H1 (cell line): ENCODE measurements at regions not wholly inside any gene's neighbourhood (a gene's known extent, or its start where the extent isn't known, plus 50 kb on each side); places are given as distances from the start of the nearest gene placed in this dataset.

ENCODE experiments used
- CTCF ChIA-PET: fragments of 300-600 bp; sonication (Branson Sonifier 250); formaldehyde crosslinking; loops from one replicate; lab custom pipeline; 2021; ENCODE audit not compliant: partially characterized antibody; lab: Charles Lee
- POLR2A ChIA-PET: fragments of 300-600 bp; sonication (Branson Sonifier 250); formaldehyde crosslinking; loops from one replicate; lab custom pipeline; 2021; ENCODE audit warnings: inconsistent platforms; ENCODE audit not compliant: partially characterized antibody; lab: Charles Lee
- DNase-seq, 2 experiments: peaks; one replicate each; pipeline versions ENCODE4 v3.0.0 to v3.0.0-alpha.2; 2010 to 2022; ENCODE audit warnings: low spot score in 2 of 2, low read depth in 1 of 2, mixed read lengths in 1 of 2
- FAIRE-seq: peaks from 2 replicates; lab custom pipeline; 2011; peaks lifted over from hg19 to GRCh38; lab: Jason Lieb, UNC
- H2AFZ ChIP-seq: 2 replicates; pipeline ENCODE4 v1.8.1; 2012; ENCODE audit warnings: low read length, inconsistent platforms
- H2AK5ac ChIP-seq: 2 replicates; pipeline ENCODE4 v1.6.1; 2013; ENCODE audit warnings: low read depth, low read length
- H2BK120ac ChIP-seq: replicated peaks from 2 replicates; pipeline ENCODE3; 2013; ENCODE audit warnings: low read depth, low read length, inconsistent platforms
- H2BK12ac ChIP-seq: 2 replicates; pipeline ENCODE4 v1.6.1; 2013; ENCODE audit warnings: low read depth, low read length
- H2BK15ac ChIP-seq: 2 replicates; pipeline ENCODE4 v1.6.1; 2013; ENCODE audit warnings: low read length
- H2BK20ac ChIP-seq: 2 replicates; pipeline ENCODE4 v1.6.1; 2013; ENCODE audit warnings: low read length
- H2BK5ac ChIP-seq: 2 replicates; pipeline ENCODE4 v1.6.1; 2013; ENCODE audit warnings: low read depth, low read length
- H3K14ac ChIP-seq: 2 replicates; pipeline ENCODE4 v1.6.1; 2013; ENCODE audit warnings: inconsistent platforms; ENCODE audit not compliant: insufficient read length
- H3K18ac ChIP-seq: 2 replicates; pipeline ENCODE4 v1.6.1; 2013; ENCODE audit warnings: low read length; ENCODE audit errors: extremely low read depth
- H3K23ac ChIP-seq: 2 replicates; pipeline ENCODE4 v1.6.1; 2013; ENCODE audit warnings: inconsistent platforms; ENCODE audit not compliant: insufficient read length
- H3K23me2 ChIP-seq: 2 replicates; pipeline ENCODE4 v1.6.1; 2013; ENCODE audit warnings: low read depth, low read length
- H3K27ac ChIP-seq: 2 replicates; pipeline ENCODE4 v1.6.1; 2011; ENCODE audit warnings: low read depth, low read length, inconsistent platforms
- H3K27me3 ChIP-seq, 4 experiments: replicated peaks in 1 of 4; 1 replicate in 1 of 4; 2 replicates in 3 of 4; pipeline versions ENCODE4 v1.6.1 to v1.8.1; 2011 to 2013; ENCODE audit warnings: low read length in 3 of 4, mild to moderate bottlenecking in 3 of 4, inconsistent platforms in 2 of 4, mixed read lengths in 2 of 4, moderate library complexity in 1 of 4; ENCODE audit not compliant: control insufficient read depth in 3 of 4, insufficient read depth in 3 of 4; ENCODE audit errors: extremely low read depth in 1 of 4
- H3K36me3 ChIP-seq, 4 experiments: 2 replicates each; pipeline versions ENCODE4 v1.6.1 to v1.8.1; 2011 to 2013; ENCODE audit warnings: mild to moderate bottlenecking in 4 of 4, low read length in 3 of 4, moderate library complexity in 2 of 4, control low read depth in 1 of 4, inconsistent platforms in 1 of 4; ENCODE audit not compliant: insufficient read depth in 4 of 4, control insufficient read depth in 2 of 4
- H3K4ac ChIP-seq: replicated peaks from 2 replicates; pipeline ENCODE3; 2013; ENCODE audit warnings: low read length, low read depth, mixed read lengths, inconsistent platforms; ENCODE audit not compliant: insufficient read length
- H3K4me1 ChIP-seq, 4 experiments: replicated peaks in 1 of 4; 1 replicate in 1 of 4; 2 replicates in 3 of 4; pipeline versions ENCODE4 v1.6.1 to v1.8.1; 2011 to 2013; ENCODE audit warnings: low read length in 3 of 4, inconsistent platforms in 2 of 4, mixed read lengths in 1 of 4; ENCODE audit not compliant: insufficient read depth in 4 of 4, control insufficient read depth in 3 of 4
- H3K4me2 ChIP-seq, 2 experiments: 2 replicates each; pipeline versions ENCODE4 v1.6.1 to v1.8.1; 2011 to 2013; ENCODE audit warnings: low read depth in 2 of 2, low read length in 2 of 2, control low read depth in 1 of 2, inconsistent platforms in 1 of 2, mild to moderate bottlenecking in 1 of 2; ENCODE audit not compliant: insufficient read depth in 1 of 2
- H3K4me3 ChIP-seq, 4 experiments: fragments of 200-600, 300-600 bp in 1 of 4; sonication (generic), shearing (Covaris generic), sonication (Bioruptor Twin) in 1 of 4; 2 replicates each; pipeline versions ENCODE4 v1.5.1 to v1.8.1; 2011 to 2016; ENCODE audit warnings: low read length in 4 of 4, low read depth in 3 of 4, control low read depth in 2 of 4, inconsistent platforms in 2 of 4, mild to moderate bottlenecking in 2 of 4, mixed read lengths in 1 of 4, moderate library complexity in 1 of 4; ENCODE audit not compliant: insufficient read depth in 2 of 4; ENCODE audit errors: extremely low read depth in 1 of 4
- H3K56ac ChIP-seq: replicated peaks from 2 replicates; pipeline ENCODE3; 2013; ENCODE audit warnings: low read depth, mild to moderate bottlenecking, mixed read lengths, low read length, inconsistent platforms; ENCODE audit not compliant: insufficient read length
- H3K79me1 ChIP-seq: 2 replicates; pipeline ENCODE4 v1.6.1; 2013; ENCODE audit warnings: low read depth, low read length, control low read depth
- H3K79me2 ChIP-seq, 2 experiments: 2 replicates each; pipeline versions ENCODE4 v1.6.1 to v1.8.1; 2012 to 2013; ENCODE audit warnings: low read length in 2 of 2, mild to moderate bottlenecking in 2 of 2, inconsistent platforms in 1 of 2; ENCODE audit not compliant: insufficient read depth in 2 of 2, control insufficient read depth in 1 of 2
- H3K9ac ChIP-seq, 4 experiments: replicated peaks in 1 of 4; 1 replicate in 1 of 4; 2 replicates in 3 of 4; pipeline versions ENCODE4 v1.6.1 to v1.8.1; 2011 to 2013; ENCODE audit warnings: low read depth in 3 of 4, low read length in 3 of 4, control low read depth in 2 of 4, mild to moderate bottlenecking in 2 of 4, moderate library complexity in 2 of 4, inconsistent platforms in 1 of 4; ENCODE audit errors: extremely low read depth in 1 of 4
- H3K9me3 ChIP-seq, 2 experiments: 2 replicates each; pipeline versions ENCODE4 v1.6.1 to v1.8.1; 2012 to 2013; ENCODE audit warnings: mild to moderate bottlenecking in 2 of 2, moderate library complexity in 2 of 2, control low read depth in 1 of 2, inconsistent platforms in 1 of 2, low read depth in 1 of 2, low read length in 1 of 2, mixed read lengths in 1 of 2; ENCODE audit not compliant: insufficient read depth in 2 of 2
- H4K20me1 ChIP-seq, 2 experiments: replicated peaks in 1 of 2; 2 replicates each; pipeline versions ENCODE3 to v1.8.1; 2011 to 2013; ENCODE audit warnings: inconsistent platforms in 2 of 2, low read length in 2 of 2, mild to moderate bottlenecking in 1 of 2; ENCODE audit not compliant: insufficient read depth in 2 of 2, control insufficient read depth in 1 of 2
- H4K5ac ChIP-seq: 2 replicates; pipeline ENCODE4 v1.6.1; 2013; ENCODE audit warnings: low read length, low read depth, mixed read lengths, inconsistent platforms; ENCODE audit not compliant: insufficient read length
- H4K8ac ChIP-seq: 2 replicates; pipeline ENCODE4 v1.8.0; 2013; ENCODE audit warnings: mild to moderate bottlenecking, moderate library complexity, low read length, inconsistent platforms; ENCODE audit not compliant: insufficient read depth; ENCODE audit errors: extremely low read depth
- H4K91ac ChIP-seq: replicated peaks from 2 replicates; pipeline ENCODE3; 2013; ENCODE audit warnings: low read length, mixed read lengths, inconsistent platforms; ENCODE audit not compliant: insufficient read length
- BACH1 ChIP-seq: IDR thresholded peaks from 2 replicates; pipeline ENCODE4 v1.6.1; 2012; ENCODE audit warnings: low read length, improper control_type of control experiment
- CHD2 ChIP-seq: IDR thresholded peaks from 2 replicates; pipeline ENCODE4 v1.6.1; 2012; ENCODE audit warnings: low read length, improper control_type of control experiment
- MAFK ChIP-seq: IDR thresholded peaks from 2 replicates; pipeline ENCODE4 v1.6.1; 2012; ENCODE audit warnings: low read depth, mild to moderate bottlenecking, improper control_type of control experiment, low read length
- RAD21 ChIP-seq, 2 experiments: IDR thresholded peaks in 1 of 2; conservative IDR thresholded peaks in 1 of 2; 2 replicates each; pipeline ENCODE4 v1.6.1; 2011; ENCODE audit warnings: low read depth in 2 of 2, low read length in 2 of 2, improper control_type of control experiment in 1 of 2, inconsistent platforms in 1 of 2, mild to moderate bottlenecking in 1 of 2, moderate library complexity in 1 of 2
- RXRA ChIP-seq: IDR thresholded peaks from 2 replicates; pipeline ENCODE4 v1.6.1; 2011; ENCODE audit warnings: low read depth, mild to moderate bottlenecking, low read length, moderate library complexity; ENCODE audit not compliant: insufficient read depth
- SIN3A ChIP-seq, 2 experiments: IDR thresholded peaks in 1 of 2; conservative IDR thresholded peaks in 1 of 2; 2 replicates each; pipeline ENCODE4 v1.6.1; 2011 to 2012; ENCODE audit warnings: low read length in 2 of 2, improper control_type of control experiment in 1 of 2, low read depth in 1 of 2, mild to moderate bottlenecking in 1 of 2
- SIX5 ChIP-seq: IDR thresholded peaks from 2 replicates; pipeline ENCODE4 v1.6.1; 2011; ENCODE audit warnings: mild to moderate bottlenecking, low read depth, low read length
- SP4 ChIP-seq: IDR thresholded peaks from 2 replicates; pipeline ENCODE4 v1.6.1; 2012; ENCODE audit warnings: low read length, inconsistent platforms
- TAF7 ChIP-seq: optimal IDR thresholded peaks from 2 replicates; pipeline ENCODE3; 2011; ENCODE audit warnings: low read depth, mild to moderate bottlenecking, inconsistent platforms, low read length, moderate library complexity, borderline replicate concordance
- ZNF274 ChIP-seq: IDR thresholded peaks from 2 replicates; pipeline ENCODE4 v1.7.0; 2012; ENCODE audit warnings: low read length, borderline replicate concordance; ENCODE audit errors: extremely low read depth
- WGBS, 2 experiments: shearing (Covaris generic) in 1 of 2; methylation state at CpG; one replicate each; pipeline versions ENCODE4 v1.1.6 to v1.1.7; 2013 to 2015; ENCODE audit warnings: low lambda C conversion rate in 2 of 2, mixed read lengths in 2 of 2, inconsistent platforms in 1 of 2, low coverage in 1 of 2, missing lambda C conversion rate in 1 of 2; ENCODE audit not compliant: insufficient replicate concordance in 2 of 2, insufficient coverage in 1 of 2, insufficient read length in 1 of 2; ENCODE audit errors: extremely low coverage in 1 of 2, missing lambda C conversion rate in 1 of 2; 5-methylcytosine and 5-hydroxymethylcytosine counted together
- TF ChIP-seq, protein P1 (sequence below): IDR thresholded peaks from 2 replicates; pipeline ENCODE4 v1.6.1; 2012; ENCODE audit warnings: low read length, inconsistent platforms
- TF ChIP-seq, protein P2 (sequence below): IDR thresholded peaks from 2 replicates; pipeline ENCODE4 v1.6.1; 2011; ENCODE audit warnings: low read depth, mild to moderate bottlenecking, low read length; ENCODE audit not compliant: insufficient read depth

DNA sequence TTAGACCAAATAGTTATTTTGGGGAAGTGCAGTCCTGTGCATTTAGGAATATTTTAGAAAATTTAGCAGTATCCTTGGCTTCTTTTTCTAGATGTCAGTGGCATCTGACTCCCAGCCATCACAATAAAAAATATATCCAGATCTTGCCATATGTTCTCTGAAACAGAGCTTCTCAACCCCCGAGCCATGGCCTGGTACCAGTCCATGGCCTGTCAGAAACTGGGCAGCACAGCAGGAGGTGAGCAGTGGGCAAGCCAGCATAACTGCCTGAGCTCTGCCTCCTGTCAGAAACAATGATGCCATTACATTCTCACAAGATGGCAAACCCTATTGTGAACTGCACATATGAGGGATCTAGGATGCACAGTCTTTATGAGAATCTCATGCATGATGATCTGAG, 480.0 kb downstream of the LRRIQ3 start:
- Histone ChIP-seq H3K14ac (no peak overlapping the region), H2BK120ac (no peak overlapping the region), H3K56ac (no peak overlapping the region), H3K4me2 (no peak overlapping the region), H3K79me1 (no peaks in the 10 kb centered on the region), H4K5ac (no peak overlapping the region), H3K27me3 (peaks cover 0 to 2% (median 0%) of the 10 kb centered on the region in 4 experiments; a peak in 2 of 7 replicates), H2BK15ac (no peak overlapping the region), H3K18ac (no peak overlapping the region), H3K23me2 (no peaks in the 10 kb centered on the region; the same call in 1 of the 2 replicates), H2BK12ac (no peak overlapping the region), H3K79me2 (no peaks in the 10 kb centered on the region), H4K20me1 (no peaks in the 10 kb centered on the region), H3K9ac (no peak overlapping the region), H2AFZ (no peak overlapping the region), H3K4ac (no peak overlapping the region), H3K9me3 (no peaks in the 10 kb centered on the region), H4K8ac (no peak overlapping the region), H3K36me3 (no peaks in the 10 kb centered on the region), H2BK5ac (no peak overlapping the region), H2AK5ac (no peak overlapping the region), H4K91ac (no peak overlapping the region), H3K27ac (no peak overlapping the region), H3K4me1 (no peaks in the 10 kb centered on the region), H3K4me3 (no peak overlapping the region), H3K23ac (no peak overlapping the region), H2BK20ac (no peak overlapping the region)
- CTCF ChIA-PET = no interaction called here
- POLR2A ChIA-PET = no interaction called here
- WGBS, 2 experiments = 100% methylated on average over 1 of the region's 1 CpG; no CpG with 5 or more reads in 1 of the 2 experiments
- no peak for FAIRE-seq
- no peak for DNase-seq
- TF ChIP-seq RAD21 (IDR thresholded peaks at IDR 0.05 in 1 of 2, conservative IDR thresholded peaks at IDR 0.05 in 1 of 2; ENCODE audit: low read depth in 2 of 2, low read length in 2 of 2) (no peak), TAF7 (no peak), ZNF274 (no peak), SIN3A (conservative IDR thresholded peaks at IDR 0.05 in 1 of 2, IDR thresholded peaks at IDR 0.05 in 1 of 2; ENCODE audit: low read depth in 1 of 2, low read length in 2 of 2) (no peak), CHD2 (no peak), BACH1 (no peak), MAFK (no peak), SIX5 (no peak), SP4 (no peak), RXRA (no peak)
- TF ChIP-seq, protein P1, sequence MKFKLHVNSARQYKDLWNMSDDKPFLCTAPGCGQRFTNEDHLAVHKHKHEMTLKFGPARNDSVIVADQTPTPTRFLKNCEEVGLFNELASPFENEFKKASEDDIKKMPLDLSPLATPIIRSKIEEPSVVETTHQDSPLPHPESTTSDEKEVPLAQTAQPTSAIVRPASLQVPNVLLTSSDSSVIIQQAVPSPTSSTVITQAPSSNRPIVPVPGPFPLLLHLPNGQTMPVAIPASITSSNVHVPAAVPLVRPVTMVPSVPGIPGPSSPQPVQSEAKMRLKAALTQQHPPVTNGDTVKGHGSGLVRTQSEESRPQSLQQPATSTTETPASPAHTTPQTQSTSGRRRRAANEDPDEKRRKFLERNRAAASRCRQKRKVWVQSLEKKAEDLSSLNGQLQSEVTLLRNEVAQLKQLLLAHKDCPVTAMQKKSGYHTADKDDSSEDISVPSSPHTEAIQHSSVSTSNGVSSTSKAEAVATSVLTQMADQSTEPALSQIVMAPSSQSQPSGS = no peak
- TF ChIP-seq, protein P2, sequence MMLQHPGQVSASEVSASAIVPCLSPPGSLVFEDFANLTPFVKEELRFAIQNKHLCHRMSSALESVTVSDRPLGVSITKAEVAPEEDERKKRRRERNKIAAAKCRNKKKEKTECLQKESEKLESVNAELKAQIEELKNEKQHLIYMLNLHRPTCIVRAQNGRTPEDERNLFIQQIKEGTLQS = no peak
